ENCODE measurements at regions not wholly inside any gene's neighbourhood (a gene's known extent, or its start where the extent isn't known, plus 50 kb on each side); places are given as distances from the start of the nearest gene placed in this dataset.
A peak's percentile ranks its signal among the peaks of the same experiment; 100 is the strongest.

GRCh38 chr4:4608214-4608537 lies 66.3 kb upstream of the STX18 start:
- no peaks in the 10 kb centered on the region for H3K4me1 Mint-ChIP-seq (ENCODE audit: low read depth in 2 of 2)
- H3K27me3 Mint-ChIP-seq: no peaks in the 10 kb centered on the region
- H3K9me3 Mint-ChIP-seq: no peaks in the 10 kb centered on the region
- H3K4me3 Mint-ChIP-seq: no peak overlapping the region
- H3K36me3 Mint-ChIP-seq (ENCODE audit: insufficient read depth): no peaks in the 10 kb centered on the region
- no peak overlapping the region for H3K27ac Mint-ChIP-seq
- no peak for ATAC-seq (replicated peaks)
- DNase-seq: no peak

GRCh38 chr4:4607336-4608213 lies 65.7 kb upstream of the STX18 start:
- no peak overlapping the region for H3K27ac Mint-ChIP-seq
- no peaks in the 10 kb centered on the region for H3K4me1 Mint-ChIP-seq (ENCODE audit: low read depth in 2 of 2)
- H3K27me3 Mint-ChIP-seq: no peaks in the 10 kb centered on the region
- no peaks in the 10 kb centered on the region for H3K9me3 Mint-ChIP-seq
- DNase-seq (no peak), ATAC-seq (replicated peaks) (no peak)
- H3K4me3 Mint-ChIP-seq: no peak overlapping the region
- no peaks in the 10 kb centered on the region for H3K36me3 Mint-ChIP-seq (ENCODE audit: insufficient read depth)

GRCh38 chr4:4606321-4606720 lies 64.5 kb upstream of the STX18 start:
- no peak overlapping the region for H3K4me3 Mint-ChIP-seq
- no peaks in the 10 kb centered on the region for H3K9me3 Mint-ChIP-seq
- DNase-seq: no peak

GRCh38 chr4:4605849-4606248 lies 64.0 kb upstream of the STX18 start:
- H3K27ac Mint-ChIP-seq: no peak overlapping the region
- no peak overlapping the region for H3K4me3 Mint-ChIP-seq
- H3K36me3 Mint-ChIP-seq (ENCODE audit: insufficient read depth): no peaks in the 10 kb centered on the region
- H3K9me3 Mint-ChIP-seq: no peaks in the 10 kb centered on the region
- DNase-seq (no peak), ATAC-seq (replicated peaks) (no peak)
- H3K4me1 Mint-ChIP-seq (ENCODE audit: low read depth in 2 of 2): no peaks in the 10 kb centered on the region
- no peaks in the 10 kb centered on the region for H3K27me3 Mint-ChIP-seq

More at GRCh38 chr4:4606321-4606720, 64.5 kb upstream of the STX18 start:
- no peak overlapping the region for H3K27ac Mint-ChIP-seq
- no peaks in the 10 kb centered on the region for H3K27me3 Mint-ChIP-seq
- ATAC-seq (replicated peaks): no peak
- H3K4me1 Mint-ChIP-seq (ENCODE audit: low read depth in 2 of 2): no peaks in the 10 kb centered on the region
- H3K36me3 Mint-ChIP-seq (ENCODE audit: insufficient read depth): no peaks in the 10 kb centered on the region

GRCh38 chr4:4603592-4603991 lies 61.7 kb upstream of the STX18 start:
- DNase-seq (no peak), ATAC-seq (replicated peaks) (no peak)
- no peaks in the 10 kb centered on the region for H3K27me3 Mint-ChIP-seq
- no peaks in the 10 kb centered on the region for H3K9me3 Mint-ChIP-seq
- no peak overlapping the region for H3K27ac Mint-ChIP-seq
- no peaks in the 10 kb centered on the region for H3K36me3 Mint-ChIP-seq (ENCODE audit: insufficient read depth)
- H3K4me1 Mint-ChIP-seq (ENCODE audit: low read depth in 2 of 2): no peaks in the 10 kb centered on the region
- H3K4me3 Mint-ChIP-seq: no peak overlapping the region

- Mint-ChIP-seq H3K9me3 (no peaks in the 10 kb centered on the region), H3K4me1 (ENCODE audit: low read depth in 2 of 2) (no peaks in the 10 kb centered on the region), H3K4me3 (no peak overlapping the region), H3K27me3 (no peaks in the 10 kb centered on the region), H3K27ac (no peak overlapping the region), H3K36me3 (ENCODE audit: insufficient read depth) (no peaks in the 10 kb centered on the region)
- DNase-seq (no peak), ATAC-seq (replicated peaks) (no peak)
Measured at GRCh38 chr4:4603067-4603466, 61.2 kb upstream of the STX18 start.

GRCh38 chr4:4602468-4602867 lies 60.6 kb upstream of the STX18 start:
- no peaks in the 10 kb centered on the region for H3K36me3 Mint-ChIP-seq (ENCODE audit: insufficient read depth)
- ATAC-seq (replicated peaks) (no peak), DNase-seq (no peak)
- no peaks in the 10 kb centered on the region for H3K4me1 Mint-ChIP-seq (ENCODE audit: low read depth in 2 of 2)
- no peaks in the 10 kb centered on the region for H3K27me3 Mint-ChIP-seq
- H3K27ac Mint-ChIP-seq: no peak overlapping the region
- no peaks in the 10 kb centered on the region for H3K9me3 Mint-ChIP-seq
- no peak overlapping the region for H3K4me3 Mint-ChIP-seq

GRCh38 chr4:4601803-4602369 lies 60.0 kb upstream of the STX18 start:
- Mint-ChIP-seq H3K4me1 (ENCODE audit: low read depth in 2 of 2) (no peaks in the 10 kb centered on the region), H3K27ac (peak overlapping the region in 1 of 2 donors; percentile 32), H3K4me3 (no peak overlapping the region), H3K27me3 (no peaks in the 10 kb centered on the region), H3K9me3 (no peaks in the 10 kb centered on the region), H3K36me3 (ENCODE audit: insufficient read depth) (no peaks in the 10 kb centered on the region)
- DNase-seq (no peak), ATAC-seq (replicated peaks) (no peak)

GRCh38 chr4:4599481-4600275 lies 57.8 kb upstream of the STX18 start:
- Mint-ChIP-seq H3K4me1 (ENCODE audit: low read depth in 2 of 2) (no peaks in the 10 kb centered on the region), H3K4me3 (no peak overlapping the region), H3K9me3 (no peaks in the 10 kb centered on the region), H3K27me3 (no peaks in the 10 kb centered on the region), H3K36me3 (ENCODE audit: insufficient read depth) (no peaks in the 10 kb centered on the region), H3K27ac (no peak overlapping the region)
- DNase-seq: no peak
- ATAC-seq (replicated peaks): no peak

- Mint-ChIP-seq H3K9me3 (peaks cover 0 to 2% of the 10 kb centered on the region in 2 donors), H3K27ac (no peak overlapping the region), H3K4me1 (ENCODE audit: low read depth in 2 of 2) (no peaks in the 10 kb centered on the region), H3K36me3 (ENCODE audit: insufficient read depth) (no peaks in the 10 kb centered on the region), H3K4me3 (no peak overlapping the region), H3K27me3 (no peaks in the 10 kb centered on the region)
- DNase-seq: no peak
- ATAC-seq (replicated peaks): no peak
Measured at GRCh38 chr4:4598851-4599411, 57.1 kb upstream of the STX18 start.

GRCh38 chr4:4596720-4597119 lies 54.9 kb upstream of the STX18 start:
- DNase-seq (no peak), ATAC-seq (replicated peaks) (no peak)
- Mint-ChIP-seq H3K36me3 (ENCODE audit: insufficient read depth) (no peaks in the 10 kb centered on the region), H3K27ac (no peak overlapping the region), H3K4me3 (no peak overlapping the region), H3K9me3 (peaks cover 0 to 4% of the 10 kb centered on the region in 2 donors), H3K4me1 (ENCODE audit: low read depth in 2 of 2) (no peaks in the 10 kb centered on the region), H3K27me3 (no peaks in the 10 kb centered on the region)

GRCh38 chr4:4595252-4595651 lies 53.4 kb upstream of the STX18 start:
- ATAC-seq (replicated peaks) (no peak), DNase-seq (no peak)
- Mint-ChIP-seq H3K9me3 (peaks cover 0 to 4% of the 10 kb centered on the region in 2 donors), H3K4me3 (no peak overlapping the region), H3K36me3 (ENCODE audit: insufficient read depth) (peaks cover 4% of the 10 kb centered on the region), H3K27ac (no peak overlapping the region), H3K27me3 (no peaks in the 10 kb centered on the region), H3K4me1 (ENCODE audit: low read depth in 2 of 2) (no peaks in the 10 kb centered on the region)

- Mint-ChIP-seq H3K9me3 (peaks cover 0 to 4% of the 10 kb centered on the region in 2 donors), H3K27ac (no peak overlapping the region), H3K4me1 (ENCODE audit: low read depth in 2 of 2) (no peaks in the 10 kb centered on the region), H3K27me3 (no peaks in the 10 kb centered on the region), H3K36me3 (ENCODE audit: insufficient read depth) (peaks cover 4% of the 10 kb centered on the region), H3K4me3 (no peak overlapping the region)
- ATAC-seq (replicated peaks) (no peak), DNase-seq (no peak)
Measured at GRCh38 chr4:4594285-4594920, 52.6 kb upstream of the STX18 start.
